ENCODE measurements at regions not wholly inside any gene's neighbourhood (a gene's known extent, or its start where the extent isn't known, plus 50 kb on each side); places are given as distances from the start of the nearest gene placed in this dataset.
"Not testable (repeated sequence)": the region's sequence is repeated elsewhere in the genome, so short reads cannot be mapped to it uniquely, and the experiment has no call there.

GRCh38 chr22:22822106-22822505 is 65.5 kb upstream of the IGLL5 start:
- no peak for DNase-seq (ENCODE audit: low read depth, low spot score)

- DNase-seq (ENCODE audit: low read depth, low spot score), result not testable (repeated sequence)
Measured at GRCh38 chr22:22822553-22822952, 65.1 kb upstream of the IGLL5 start.

- no peak for DNase-seq (ENCODE audit: low read depth, low spot score)
Measured at GRCh38 chr22:22823131-22823810, 64.3 kb upstream of the IGLL5 start.

GRCh38 chr22:22824340-22825212 is 63.0 kb upstream of the IGLL5 start:
- no peak for DNase-seq (ENCODE audit: low read depth, low spot score)

- no peak for DNase-seq (ENCODE audit: low read depth, low spot score)
Measured at GRCh38 chr22:22825213-22825593, 62.4 kb upstream of the IGLL5 start.

GRCh38 chr22:22827187-22827939 is 60.3 kb upstream of the IGLL5 start:
- no peak for DNase-seq (ENCODE audit: low read depth, low spot score)

- DNase-seq (ENCODE audit: low read depth, low spot score), result no peak
Measured at GRCh38 chr22:22830193-22830592, 57.4 kb upstream of the IGLL5 start.

- no peak for DNase-seq (ENCODE audit: low read depth, low spot score)
Measured at GRCh38 chr22:22830957-22831688, 56.5 kb upstream of the IGLL5 start.

- no peak for DNase-seq (ENCODE audit: low read depth, low spot score)
Measured at GRCh38 chr22:22833059-22833458, 54.6 kb upstream of the IGLL5 start.

- no peak for DNase-seq (ENCODE audit: low read depth, low spot score)
Measured at GRCh38 chr22:22833488-22833887, 54.1 kb upstream of the IGLL5 start.

- DNase-seq (ENCODE audit: low read depth, low spot score), result no peak
Measured at GRCh38 chr22:22834204-22834603, 53.4 kb upstream of the IGLL5 start.

- no peak for DNase-seq (ENCODE audit: low read depth, low spot score)
Measured at GRCh38 chr22:22834783-22835182, 52.8 kb upstream of the IGLL5 start.

GRCh38 chr22:22835242-22835641 is 52.4 kb upstream of the IGLL5 start:
- DNase-seq (ENCODE audit: low read depth, low spot score), result no peak

- no peak for DNase-seq (ENCODE audit: low read depth, low spot score)
Measured at GRCh38 chr22:22835771-22836291, 51.8 kb upstream of the IGLL5 start.

- DNase-seq (ENCODE audit: low read depth, low spot score), result no peak
Measured at GRCh38 chr22:22836635-22837034, 51.0 kb upstream of the IGLL5 start.

Data from activated CD4-positive, CD25-positive, alpha-beta regulatory T cell treated with anti-CD3 and anti-CD28 coated beads, Interleukin-2, amount 50 U/mL, for 16 hours (primary cell).